ENCODE measurements at regions not wholly inside any gene's neighbourhood (a gene's known extent, or its start where the extent isn't known, plus 50 kb on each side); places are given as distances from the start of the nearest gene placed in this dataset.

GRCh38 chr5:1642621-1643061, 118.9 kb upstream of the LPCAT1 start:
- TF ChIP-seq, protein P1, sequence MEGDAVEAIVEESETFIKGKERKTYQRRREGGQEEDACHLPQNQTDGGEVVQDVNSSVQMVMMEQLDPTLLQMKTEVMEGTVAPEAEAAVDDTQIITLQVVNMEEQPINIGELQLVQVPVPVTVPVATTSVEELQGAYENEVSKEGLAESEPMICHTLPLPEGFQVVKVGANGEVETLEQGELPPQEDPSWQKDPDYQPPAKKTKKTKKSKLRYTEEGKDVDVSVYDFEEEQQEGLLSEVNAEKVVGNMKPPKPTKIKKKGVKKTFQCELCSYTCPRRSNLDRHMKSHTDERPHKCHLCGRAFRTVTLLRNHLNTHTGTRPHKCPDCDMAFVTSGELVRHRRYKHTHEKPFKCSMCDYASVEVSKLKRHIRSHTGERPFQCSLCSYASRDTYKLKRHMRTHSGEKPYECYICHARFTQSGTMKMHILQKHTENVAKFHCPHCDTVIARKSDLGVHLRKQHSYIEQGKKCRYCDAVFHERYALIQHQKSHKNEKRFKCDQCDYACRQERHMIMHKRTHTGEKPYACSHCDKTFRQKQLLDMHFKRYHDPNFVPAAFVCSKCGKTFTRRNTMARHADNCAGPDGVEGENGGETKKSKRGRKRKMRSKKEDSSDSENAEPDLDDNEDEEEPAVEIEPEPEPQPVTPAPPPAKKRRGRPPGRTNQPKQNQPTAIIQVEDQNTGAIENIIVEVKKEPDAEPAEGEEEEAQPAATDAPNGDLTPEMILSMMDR (IDR thresholded peaks at IDR 0.05; ENCODE audit: extremely low read depth, insufficient read depth, missing control alignments), result no peak
- in situ Hi-C loops (cut with MboI; ENCODE audit: low pct_unique_long_range_greater_than_20kb, low sequenced_read_pairs, unreplicated experiment), result loop anchor here (25.0 kb wide), 1 partner anchor 705 kb away; no protein-coding TSS in a partner anchor
- DNase-seq (ENCODE audit: low spot score), result no peak

- TF ChIP-seq, protein P1 (IDR thresholded peaks at IDR 0.05; ENCODE audit: extremely low read depth, insufficient read depth, missing control alignments), result no peak
- no peak for DNase-seq (ENCODE audit: low spot score)
- in situ Hi-C loops (cut with MboI; ENCODE audit: low pct_unique_long_range_greater_than_20kb, low sequenced_read_pairs, unreplicated experiment), result loop anchor here (25.0 kb wide), 1 partner anchor 705 kb away; no protein-coding TSS in a partner anchor
Measured at GRCh38 chr5:1642221-1642620, 118.5 kb upstream of the LPCAT1 start.

DNA sequence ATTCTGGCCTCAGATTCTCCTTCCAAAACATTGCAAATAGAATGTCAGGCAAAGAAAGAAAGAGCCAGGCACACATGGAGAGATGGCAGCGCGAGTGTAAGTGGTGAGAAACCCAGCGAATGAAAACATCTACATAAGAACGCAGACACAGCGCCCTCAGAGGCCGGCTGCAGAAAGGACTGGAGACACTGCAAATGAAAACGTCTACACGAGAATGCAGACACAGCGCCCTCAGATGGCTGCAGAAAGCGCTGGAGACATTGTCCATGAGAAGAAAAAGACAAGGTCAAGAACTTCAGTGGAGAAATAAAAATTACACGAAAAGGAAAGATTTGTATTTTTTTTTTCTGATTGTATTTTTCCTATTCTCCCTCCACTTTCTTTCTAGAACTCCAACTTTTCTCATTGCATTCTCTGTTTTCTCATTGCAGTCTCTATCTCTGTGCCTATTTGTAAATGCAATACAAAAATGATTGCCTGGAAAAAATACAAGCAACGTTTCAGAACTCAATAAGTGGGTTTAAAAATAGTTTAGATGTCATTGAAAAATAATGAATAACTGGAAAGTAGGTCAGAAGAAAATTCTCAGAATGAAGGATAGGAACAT, 117.9 kb upstream of the LPCAT1 start:
- peak; percentile 92 for DNase-seq (ENCODE audit: low spot score)
- in situ Hi-C loops (cut with MboI; ENCODE audit: low pct_unique_long_range_greater_than_20kb, low sequenced_read_pairs, unreplicated experiment), result loop anchor here (25.0 kb wide), 1 partner anchor 704 kb away; no protein-coding TSS in a partner anchor
- TF ChIP-seq, protein P1 (IDR thresholded peaks at IDR 0.05; ENCODE audit: extremely low read depth, insufficient read depth, missing control alignments), result peak; percentile 98

DNA sequence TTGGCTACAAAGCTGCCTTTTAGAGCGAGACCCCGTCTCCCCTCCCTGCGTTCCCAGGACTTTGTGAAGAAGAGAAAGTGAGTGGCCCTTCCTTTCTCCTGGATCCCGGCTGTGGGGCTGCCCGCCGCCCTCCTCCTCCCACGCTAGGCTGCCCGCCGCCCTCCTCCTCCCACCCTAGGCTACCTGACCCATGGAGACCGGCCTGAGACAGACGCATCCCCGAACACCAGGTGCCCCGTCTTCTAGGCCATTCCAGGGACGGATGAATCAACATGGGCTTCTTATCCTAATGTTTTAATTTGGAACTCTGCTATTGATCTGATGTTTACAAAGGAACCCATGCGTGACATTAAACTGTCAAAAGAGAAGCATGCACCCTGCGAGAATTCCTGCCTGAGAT, 117.3 kb upstream of the LPCAT1 start:
- in situ Hi-C loops (cut with MboI; ENCODE audit: low pct_unique_long_range_greater_than_20kb, low sequenced_read_pairs, unreplicated experiment), result loop anchor here (25.0 kb wide), 1 partner anchor 704 kb away; no protein-coding TSS in a partner anchor
- TF ChIP-seq, protein P1 (IDR thresholded peaks at IDR 0.05; ENCODE audit: extremely low read depth, insufficient read depth, missing control alignments), result no peak
- DNase-seq (ENCODE audit: low spot score), result no peak

- no peak for DNase-seq (ENCODE audit: low spot score)
- TF ChIP-seq, protein P1 (IDR thresholded peaks at IDR 0.05; ENCODE audit: extremely low read depth, insufficient read depth, missing control alignments), result no peak
- in situ Hi-C loops (cut with MboI; ENCODE audit: low pct_unique_long_range_greater_than_20kb, low sequenced_read_pairs, unreplicated experiment), result loop anchor here (25.0 kb wide), 1 partner anchor 703 kb away; no protein-coding TSS in a partner anchor
Measured at GRCh38 chr5:1640421-1640881, 116.7 kb upstream of the LPCAT1 start.

DNA sequence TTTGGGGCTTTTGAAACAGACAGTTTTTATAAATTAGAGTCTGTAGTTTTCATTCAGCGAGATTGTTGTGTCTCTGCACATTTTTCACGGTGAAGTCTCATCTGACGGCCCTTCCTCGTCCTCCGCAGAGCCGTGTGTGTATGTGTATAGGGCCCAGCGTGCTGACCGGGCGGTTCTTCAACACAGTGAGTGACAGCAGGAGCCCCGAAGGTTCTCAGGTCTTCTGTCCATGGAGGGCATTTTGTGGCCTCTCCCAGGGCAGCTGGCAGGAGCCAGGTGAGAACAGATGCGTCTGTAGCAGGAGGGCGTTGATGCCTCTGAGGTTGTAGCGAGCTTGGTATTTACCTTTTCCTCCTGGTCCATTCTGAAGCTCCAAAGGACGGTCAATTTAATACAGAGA, 116.0 kb upstream of the LPCAT1 start:
- in situ Hi-C loops (cut with MboI; ENCODE audit: low pct_unique_long_range_greater_than_20kb, low sequenced_read_pairs, unreplicated experiment), result loop anchor here (25.0 kb wide), 1 partner anchor 702 kb away; no protein-coding TSS in a partner anchor
- TF ChIP-seq, protein P1 (IDR thresholded peaks at IDR 0.05; ENCODE audit: extremely low read depth, insufficient read depth, missing control alignments), result no peak
- DNase-seq (ENCODE audit: low spot score), result no peak
